HG02938 (cell line): ENCODE measurements at regions not wholly inside any gene's neighbourhood (a gene's known extent, or its start where the extent isn't known, plus 50 kb on each side); places are given as distances from the start of the nearest gene placed in this dataset.

Experiments
- ATAC-seq: cut with Tn5 transposase; IDR thresholded peaks from one replicate; pipeline ENCODE4 v1.9.1; 2021; ENCODE audit warnings: mild to moderate bottlenecking, moderate library complexity; ENCODE audit not compliant: unreplicated experiment

DNA sequence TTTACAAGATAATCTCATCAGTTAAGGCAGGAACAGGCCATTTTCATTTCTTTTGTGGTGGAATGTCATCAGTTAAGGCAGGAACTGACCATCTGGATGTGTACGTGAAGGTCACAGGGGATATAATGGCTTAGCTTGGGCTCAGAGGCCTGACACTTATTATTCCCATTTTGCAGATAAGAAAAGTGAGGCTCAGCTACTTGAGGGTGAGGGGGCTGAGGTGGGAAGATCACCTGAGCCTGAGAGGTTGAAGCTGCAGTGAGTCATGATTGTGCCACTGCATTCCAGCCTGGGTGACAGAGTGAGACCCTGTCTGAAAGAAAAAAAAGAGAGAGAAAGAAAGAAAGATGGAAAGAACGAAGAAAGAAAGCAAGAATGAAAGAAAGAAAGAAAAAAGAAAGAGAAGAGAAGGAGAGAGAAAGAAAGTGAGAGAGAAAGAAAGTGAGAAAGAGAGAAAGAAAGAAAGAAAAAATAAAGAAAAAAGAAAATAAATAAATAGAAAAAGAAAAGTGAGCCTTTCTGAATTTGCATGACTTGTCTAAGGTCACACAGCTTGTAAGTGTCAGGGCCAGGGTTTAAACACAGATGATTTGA, 142.0 kb downstream of the TMEM30B start:
- ATAC-seq = no peak

DNA sequence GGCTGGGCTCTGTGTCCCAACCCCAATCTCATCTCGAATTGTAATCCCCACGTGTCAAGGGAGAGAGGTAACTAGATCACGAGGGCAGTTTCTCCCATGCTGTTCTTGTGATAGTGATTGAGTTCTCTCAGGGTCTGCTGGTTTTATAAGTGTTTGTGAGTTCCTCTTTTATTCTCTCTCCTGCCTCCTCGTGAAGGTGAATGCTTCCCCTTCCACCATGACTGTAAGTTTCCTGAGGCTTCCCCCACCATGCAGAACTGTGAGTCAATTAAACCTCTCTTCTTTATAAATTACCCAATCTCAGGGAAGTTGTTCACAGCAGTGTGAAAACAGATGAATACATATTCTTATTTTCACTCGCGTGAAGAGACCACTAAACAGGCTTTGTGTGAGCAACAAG, 148.2 kb downstream of the TMEM30B start:
- ATAC-seq = no peak

DNA sequence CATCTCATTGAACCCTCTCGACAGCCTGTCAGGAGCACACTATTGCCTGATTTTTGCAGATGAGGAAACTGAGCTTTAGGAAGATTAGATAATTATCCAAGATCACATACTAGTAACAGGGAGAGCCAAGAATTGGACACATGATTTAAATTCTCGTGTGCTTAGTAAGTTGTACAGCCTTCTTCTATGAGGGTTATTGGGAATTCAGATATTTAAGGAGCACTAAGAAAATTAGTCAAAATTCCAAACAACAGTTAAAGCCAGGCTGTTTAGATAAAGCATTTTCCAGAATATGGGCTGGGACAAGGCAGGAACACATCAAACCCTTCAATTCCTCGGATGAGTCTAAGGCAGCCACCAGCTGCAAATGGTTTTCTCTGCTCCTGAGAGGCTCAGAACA, 148.8 kb downstream of the TMEM30B start:
- ATAC-seq = no peak

DNA sequence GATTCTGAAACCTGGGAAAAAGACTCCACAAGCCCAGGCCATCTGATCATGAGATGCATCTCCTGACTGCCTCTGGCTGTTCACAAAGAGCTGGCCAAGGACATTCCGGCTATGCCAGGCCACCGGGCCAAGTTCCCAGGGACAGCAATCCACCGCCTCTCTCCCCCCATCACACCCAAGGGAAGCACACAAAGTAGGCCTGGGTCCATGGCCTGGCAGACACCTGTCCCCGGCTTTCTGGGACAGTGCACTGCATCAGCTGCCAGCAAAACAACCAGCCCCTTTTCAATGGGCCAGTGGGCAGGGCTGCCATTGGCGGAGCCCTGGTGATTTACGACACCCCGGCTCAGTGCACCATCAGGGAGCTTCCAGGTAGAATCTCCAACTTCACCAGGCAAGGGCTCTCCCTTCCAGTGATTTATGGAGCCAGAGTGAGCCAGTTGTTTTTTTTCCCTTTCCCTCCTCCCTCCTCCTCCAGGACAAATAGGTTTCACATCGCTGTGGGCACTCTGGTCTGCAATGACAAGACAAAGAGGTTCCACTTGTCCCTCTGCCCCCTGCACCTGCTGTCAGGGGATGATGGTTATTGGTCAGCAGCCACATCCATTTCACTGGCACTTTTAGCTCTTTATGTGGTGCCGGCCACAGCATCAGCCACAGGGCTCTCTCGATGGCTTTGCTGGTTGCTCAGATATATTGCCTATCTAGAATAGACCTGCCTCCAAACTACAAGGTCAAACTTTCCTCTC, 149.6 kb downstream of the SLC38A6 start:
- ATAC-seq = no peak

DNA sequence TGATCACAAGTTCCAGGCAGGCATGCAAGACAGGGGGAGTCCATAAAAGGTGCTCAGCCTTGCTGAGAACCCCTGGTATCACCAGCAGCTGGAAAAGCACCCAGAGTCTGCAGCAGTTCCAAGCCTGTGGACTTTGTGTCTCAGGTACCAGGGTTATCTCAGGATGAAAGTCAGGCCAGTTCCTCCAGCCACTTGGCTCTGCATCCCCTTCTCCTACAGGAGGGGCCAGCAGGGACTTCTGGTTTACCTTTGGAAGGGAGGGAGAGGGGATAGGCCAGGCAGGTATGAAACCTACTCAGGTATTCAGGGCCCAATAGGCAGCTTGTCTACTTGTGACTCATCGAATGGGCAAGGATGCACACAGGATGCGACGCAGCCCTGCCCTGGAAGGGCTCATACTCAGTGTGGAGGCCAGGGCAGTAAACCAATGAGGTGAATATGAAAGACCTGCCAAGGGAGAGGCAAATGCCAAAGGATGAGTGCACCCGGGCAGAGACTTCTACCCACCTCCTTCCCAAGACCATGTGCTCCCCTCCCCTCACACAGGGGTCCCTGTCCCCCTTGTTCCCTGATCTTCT, 148.2 kb downstream of the SLC38A6 start:
- no peak for ATAC-seq

DNA sequence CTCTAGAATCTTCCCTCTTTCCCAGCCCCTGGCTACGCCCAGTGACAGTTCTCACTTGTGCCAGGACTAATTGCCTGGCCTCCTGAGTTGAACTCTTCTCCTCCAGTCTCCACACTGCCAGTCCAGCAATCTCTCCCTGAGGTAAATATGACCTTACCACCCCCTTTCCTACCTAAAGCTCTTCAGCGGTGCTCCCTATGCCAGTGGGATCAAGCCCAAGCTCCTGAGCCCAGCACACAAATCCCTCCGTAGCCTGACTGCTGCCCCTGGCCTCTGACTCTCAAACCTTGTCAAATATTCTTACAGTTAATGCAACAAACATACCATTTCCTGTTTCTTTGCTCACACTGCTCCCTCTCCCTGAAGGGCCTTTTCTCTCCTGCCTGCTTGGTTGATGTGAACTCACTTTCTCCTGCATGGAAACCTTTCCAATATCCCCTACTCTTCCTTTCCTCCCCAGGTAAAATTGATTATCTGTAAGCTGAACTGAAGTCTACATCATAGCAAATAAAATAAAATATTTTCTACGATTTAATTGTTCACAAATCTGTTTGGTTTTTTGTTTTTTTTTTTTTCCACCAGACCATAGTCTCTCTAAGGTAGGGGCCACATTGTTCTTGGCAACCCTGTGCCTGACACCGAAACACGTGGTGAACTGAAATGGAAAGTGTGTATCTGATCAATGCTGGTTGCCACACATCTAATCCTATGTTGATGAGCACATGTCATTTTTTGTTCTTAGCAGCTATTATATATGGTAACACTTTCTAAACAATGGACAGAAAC, 147.5 kb downstream of the SLC38A6 start:
- ATAC-seq = no peak

DNA sequence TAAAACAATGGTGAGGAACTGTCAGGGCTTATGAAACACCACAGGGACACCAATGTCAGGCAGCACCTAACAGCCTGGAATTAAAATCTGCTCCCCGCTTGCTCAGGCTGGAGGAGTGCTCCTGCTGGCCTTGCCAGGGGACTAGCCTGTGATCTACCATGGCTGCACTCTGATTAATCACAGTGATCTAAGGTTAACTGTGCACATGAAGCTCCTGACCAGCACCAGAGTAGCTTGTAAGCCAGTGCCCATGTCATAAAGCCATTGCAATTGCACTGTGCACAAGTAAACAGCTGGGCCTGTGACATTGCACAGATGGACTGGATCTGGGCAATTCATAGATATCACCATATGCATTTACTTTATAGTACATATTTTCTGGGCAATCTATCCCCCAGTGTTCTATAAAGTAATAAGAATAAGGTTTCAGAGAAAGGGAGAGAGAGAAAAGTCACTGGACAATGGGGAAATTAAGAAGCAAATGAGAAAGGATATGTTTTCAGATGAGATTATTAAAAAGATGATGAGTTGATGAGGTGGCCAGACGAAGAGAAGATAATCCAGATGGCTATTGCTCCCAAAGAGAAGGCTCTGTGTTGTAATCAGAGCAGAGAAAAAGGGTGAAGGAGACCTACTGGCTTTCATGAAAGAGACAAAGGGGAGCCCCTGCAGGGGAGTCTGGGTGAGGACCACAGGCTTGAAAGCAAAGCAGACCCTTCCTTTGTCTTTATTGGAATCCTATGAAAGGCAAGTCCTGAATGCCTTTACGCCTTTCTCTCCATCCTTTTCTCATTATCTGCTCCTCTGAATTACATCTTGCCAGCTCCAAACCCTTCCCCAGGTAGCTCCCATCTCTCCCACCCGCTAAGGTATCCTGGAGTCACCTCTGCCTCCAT, 145.8 kb downstream of the SLC38A6 start:
- ATAC-seq = no peak

DNA sequence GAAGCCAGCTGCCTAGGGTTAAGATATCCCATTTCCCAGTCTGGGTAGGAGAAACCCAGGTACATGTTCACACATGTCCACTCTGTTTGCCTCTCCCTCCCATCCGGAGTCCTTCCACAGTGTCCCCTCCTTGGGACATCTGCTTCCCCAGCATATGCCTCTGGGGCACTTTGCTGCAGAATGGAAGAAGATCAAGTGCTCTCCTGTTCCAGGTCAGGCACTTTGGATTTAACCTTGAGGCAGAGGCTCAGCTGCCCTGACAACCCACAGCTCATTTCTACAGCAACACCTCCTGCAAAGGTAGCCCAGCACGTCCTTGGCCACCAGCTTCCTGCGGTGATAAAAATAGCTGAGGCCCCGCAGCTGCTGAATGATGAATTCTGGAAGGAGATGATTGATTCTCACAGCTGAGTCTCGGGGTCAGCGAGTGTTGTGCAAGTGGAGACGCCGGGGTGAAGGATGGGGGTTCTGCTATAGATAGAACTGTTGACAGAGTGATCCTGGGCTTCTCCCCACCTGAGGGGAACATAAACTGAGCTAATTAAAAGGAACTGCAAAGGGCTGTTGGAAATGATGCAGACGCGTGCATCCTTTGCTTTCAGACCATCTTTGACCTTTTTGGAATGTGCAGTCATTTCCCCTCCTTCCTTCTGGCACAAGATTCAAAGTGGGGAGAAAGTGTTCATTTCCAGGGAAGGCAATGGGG, 145.0 kb downstream of the SLC38A6 start:
- no peak for ATAC-seq

DNA sequence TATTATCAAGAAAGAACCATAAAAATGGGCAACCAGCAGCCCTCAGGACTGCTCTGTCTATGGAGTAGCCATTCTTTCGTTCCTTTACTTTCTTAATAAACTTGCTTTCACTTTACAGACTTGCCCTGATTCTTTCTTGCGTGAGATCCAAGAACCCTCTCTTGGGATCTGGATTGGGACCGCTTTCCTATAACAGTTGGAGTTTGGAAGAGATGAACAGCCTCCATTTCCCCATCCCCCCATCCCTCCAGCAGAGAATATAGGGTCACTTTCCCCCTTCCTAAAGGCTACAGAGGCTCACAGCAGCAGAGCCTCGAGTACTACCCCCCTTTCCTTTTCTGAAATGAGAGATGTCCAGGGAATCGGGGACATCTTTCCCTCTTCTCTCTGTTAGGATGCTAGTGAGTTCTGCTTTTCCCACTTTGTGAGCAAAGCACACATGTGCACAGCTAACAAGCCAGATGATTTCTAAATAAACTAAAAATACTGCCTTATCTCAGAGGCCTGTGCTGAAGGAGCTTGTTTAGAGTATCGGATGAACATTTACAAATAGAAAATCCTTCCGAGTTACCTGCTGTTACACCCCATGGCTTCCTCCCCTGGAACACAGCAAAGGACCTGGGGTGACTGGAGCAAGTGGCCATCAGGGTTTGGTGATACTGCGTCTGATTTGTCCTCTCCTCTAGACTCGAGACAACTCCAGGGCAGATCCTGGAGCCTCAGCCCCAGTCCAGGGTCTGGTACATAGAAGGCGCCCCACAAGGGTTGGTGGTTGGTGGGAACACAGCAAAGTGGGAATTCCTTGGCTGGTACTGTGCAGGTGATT, 144.2 kb downstream of the SLC38A6 start:
- no peak for ATAC-seq

DNA sequence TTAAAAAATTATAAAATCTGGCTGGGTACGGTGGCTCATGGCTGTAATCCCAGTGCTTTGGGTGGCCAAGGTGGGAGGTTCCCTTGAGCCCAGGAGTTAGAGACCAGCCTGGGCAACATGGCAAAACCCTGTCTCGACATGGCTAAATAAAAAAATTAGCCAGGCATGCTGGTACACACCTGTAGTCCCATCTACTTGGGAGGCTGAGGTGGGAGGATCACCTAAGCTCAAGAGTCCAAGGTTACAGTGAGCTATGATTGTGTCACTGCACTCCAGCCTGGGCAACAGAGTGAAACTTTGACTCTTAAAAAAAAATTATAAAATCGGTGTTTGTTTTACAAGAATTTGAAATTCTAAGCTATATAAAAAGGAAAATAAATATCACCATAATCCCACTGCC, 141.8 kb downstream of the SLC38A6 start:
- no peak for ATAC-seq

DNA sequence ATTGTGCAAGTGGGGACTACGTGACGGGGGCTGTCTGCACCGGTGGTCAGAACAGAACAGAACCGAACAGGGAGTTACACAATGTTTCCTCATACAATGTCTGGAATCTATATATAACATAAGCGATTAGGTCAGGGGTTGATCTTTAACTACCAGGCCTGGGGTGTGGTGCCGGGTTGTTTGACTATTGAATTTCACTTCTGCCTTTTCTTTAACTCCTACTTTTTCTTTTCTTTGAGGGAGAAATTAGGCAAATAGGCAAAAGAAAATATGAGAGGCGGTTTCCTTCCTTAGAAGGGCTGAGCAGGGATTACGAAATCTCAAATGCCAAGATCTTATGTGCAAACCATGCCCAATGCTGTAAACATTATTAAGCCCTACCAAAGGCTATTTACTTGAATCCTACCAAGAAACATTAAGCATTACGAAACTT, 140.3 kb downstream of the SLC38A6 start:
- ATAC-seq = peak; percentile 33

DNA sequence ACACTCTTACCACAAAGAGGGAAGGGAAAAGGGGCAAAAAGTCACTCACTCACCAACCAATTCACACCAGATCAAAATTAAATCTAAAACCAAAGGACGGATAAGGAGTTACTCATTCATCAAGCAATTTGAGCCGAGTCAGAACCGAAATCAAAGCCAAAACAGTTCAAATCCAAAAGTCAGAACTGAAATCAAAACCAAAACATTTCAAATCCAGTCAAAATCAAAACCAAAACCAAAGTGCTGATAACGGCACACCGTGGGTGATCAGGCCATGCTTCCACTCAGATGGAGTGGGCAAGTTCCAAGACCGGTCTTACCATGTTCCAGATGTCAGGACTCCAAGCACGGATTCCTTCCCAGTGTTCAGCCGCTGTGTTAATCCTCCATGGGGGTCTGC, 139.5 kb downstream of the SLC38A6 start:
- ATAC-seq = peak; percentile 40

DNA sequence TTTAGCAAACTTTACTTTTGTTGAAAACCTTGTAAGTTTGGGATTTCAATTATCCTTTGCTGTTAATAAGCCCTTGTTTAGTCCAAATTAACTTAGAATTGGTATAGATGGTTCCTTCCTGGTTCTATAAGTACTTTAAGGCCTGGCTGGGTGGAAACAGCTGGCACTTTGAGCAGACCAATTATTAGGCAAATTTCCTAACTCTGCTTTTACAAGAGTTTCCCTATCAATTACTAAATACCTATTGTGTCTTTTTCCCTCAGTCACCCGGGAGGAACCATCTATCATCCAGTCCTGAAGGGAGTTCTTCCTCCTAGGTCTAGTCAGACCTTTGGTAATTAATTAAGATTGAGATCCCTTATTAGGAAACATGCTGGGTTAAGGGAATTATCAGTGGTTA, 138.0 kb downstream of the SLC38A6 start:
- ATAC-seq = no peak

DNA sequence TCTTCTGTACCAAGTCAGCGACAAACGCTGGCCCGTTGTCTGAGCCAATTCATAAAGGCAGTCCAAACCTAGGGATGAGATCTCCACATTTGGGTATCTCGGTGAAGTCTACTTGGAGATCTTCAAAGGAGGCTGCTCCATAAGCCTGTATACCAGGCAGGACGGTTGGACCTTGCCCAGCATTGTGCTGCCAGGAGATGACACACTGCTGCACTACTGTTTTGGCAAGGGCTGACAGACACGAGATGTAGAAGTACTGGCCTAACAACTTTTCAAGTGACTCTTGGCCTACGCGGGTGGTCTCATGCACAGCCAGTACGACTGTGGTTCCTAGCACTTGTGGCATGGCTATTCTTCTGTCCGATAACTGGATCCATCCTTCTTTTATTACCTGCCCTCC, 135.3 kb downstream of the SLC38A6 start:
- ATAC-seq = no peak

DNA sequence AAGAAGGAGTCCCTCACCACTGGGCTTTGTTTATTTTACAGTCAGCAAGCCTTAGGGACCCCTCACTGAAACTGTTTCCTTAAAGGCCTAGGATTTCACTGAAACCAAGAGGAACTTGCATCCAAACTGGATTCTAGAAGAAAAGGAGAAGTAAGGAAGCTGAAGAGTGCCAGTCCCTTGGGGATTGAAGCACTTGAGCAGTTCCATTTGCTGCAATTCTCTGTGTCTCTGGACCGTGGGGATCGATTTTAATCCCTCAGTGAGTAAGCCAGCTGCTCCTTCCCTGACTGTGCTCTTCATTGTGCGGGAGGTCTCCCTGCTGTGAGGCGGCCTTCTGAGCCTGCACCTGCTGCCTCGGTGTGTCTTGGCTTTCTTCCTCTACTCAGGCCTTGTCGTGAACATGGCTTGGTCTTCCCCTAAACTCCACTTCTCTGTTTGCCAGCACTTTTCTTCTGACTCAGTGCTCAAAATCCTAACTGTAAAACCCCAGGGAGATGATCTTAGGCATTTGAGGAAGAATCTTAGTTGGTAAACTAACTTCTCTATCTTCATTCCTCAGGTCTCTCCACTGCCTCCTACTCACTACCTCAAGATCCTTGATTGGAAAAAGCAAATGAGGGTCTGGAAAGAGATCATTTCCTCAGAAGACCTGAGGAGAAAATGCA, 132.6 kb downstream of the SLC38A6 start:
- ATAC-seq = no peak

DNA sequence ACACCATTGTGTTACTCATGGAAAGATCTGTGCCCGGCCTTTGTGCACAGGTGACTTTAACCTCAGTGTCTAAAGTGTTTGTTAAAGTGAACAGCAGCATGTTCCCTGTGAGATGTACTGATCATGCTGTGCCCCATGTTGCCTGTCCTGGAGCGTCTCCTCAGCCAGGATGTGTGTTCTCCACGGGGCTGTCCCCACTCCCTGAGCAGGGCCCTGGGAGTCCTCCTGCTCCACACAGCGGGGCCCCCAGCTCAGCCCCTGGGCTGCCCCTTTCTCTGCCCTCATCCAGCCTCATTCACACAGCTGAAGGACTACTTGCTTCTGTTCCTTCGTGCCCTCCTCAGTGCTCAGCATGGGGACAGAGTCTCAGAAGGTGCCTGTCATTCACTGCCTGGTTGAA, 131.5 kb downstream of the SLC38A6 start:
- ATAC-seq = no peak

DNA sequence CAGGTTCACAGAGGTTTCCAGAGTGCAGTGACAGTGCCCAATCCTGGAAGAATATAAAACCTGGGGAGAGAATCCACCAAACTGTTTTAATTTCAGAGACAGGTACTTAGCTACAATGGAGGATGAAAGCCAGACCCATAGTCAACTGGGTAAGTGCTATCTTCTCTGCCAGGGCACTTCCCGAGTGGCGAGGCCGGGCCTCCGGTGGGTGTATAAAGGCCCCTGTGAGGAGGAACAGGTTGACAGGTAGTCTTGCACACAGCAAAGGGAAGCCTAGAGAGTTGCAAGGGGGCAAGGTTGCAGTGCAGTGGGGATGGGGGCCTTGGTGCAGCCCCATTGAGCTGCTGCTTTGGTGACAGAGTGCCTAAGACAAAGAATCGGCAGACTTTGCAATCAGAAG, 130.7 kb downstream of the SLC38A6 start:
- ATAC-seq = no peak

DNA sequence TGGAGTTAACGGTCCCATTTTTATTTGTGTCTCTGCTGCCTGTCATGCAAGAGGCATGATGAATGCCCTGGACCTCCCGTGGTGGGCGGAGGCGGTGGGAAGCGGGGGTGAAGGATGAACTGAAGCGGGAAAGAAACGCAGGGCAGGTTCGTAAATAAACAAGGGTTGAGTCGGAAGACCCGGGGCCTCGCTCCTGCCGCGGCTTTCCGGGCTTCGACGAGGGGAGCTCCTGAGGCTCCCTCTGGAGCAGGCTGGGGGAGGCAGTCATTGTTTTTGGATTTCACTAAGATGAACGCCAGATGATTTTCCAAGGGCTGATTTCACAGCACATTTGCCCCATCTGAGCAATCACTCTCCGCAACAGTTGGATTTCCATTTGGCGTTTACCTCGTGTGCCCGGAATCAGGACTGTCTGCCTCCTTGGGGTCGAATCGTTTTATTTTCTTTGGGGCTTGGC, 130.2 kb downstream of the SLC38A6 start:
- no peak for ATAC-seq
